H1 (cell line): ENCODE measurements at regions not wholly inside any gene's neighbourhood (a gene's known extent, or its start where the extent isn't known, plus 50 kb on each side); places are given as distances from the start of the nearest gene placed in this dataset.

Experiments used
- CTCF ChIA-PET: fragments of 300-600 bp; sonication (Branson Sonifier 250); formaldehyde crosslinking; loops from one replicate; lab custom pipeline; 2021; ENCODE audit not compliant: partially characterized antibody; lab: Charles Lee
- POLR2A ChIA-PET: fragments of 300-600 bp; sonication (Branson Sonifier 250); formaldehyde crosslinking; loops from one replicate; lab custom pipeline; 2021; ENCODE audit warnings: inconsistent platforms; ENCODE audit not compliant: partially characterized antibody; lab: Charles Lee
- DNase-seq, 2 experiments: peaks; one replicate each; pipeline versions ENCODE4 v3.0.0 to v3.0.0-alpha.2; 2010 to 2022; ENCODE audit warnings: low spot score in 2 of 2, low read depth in 1 of 2, mixed read lengths in 1 of 2
- FAIRE-seq: peaks from 2 replicates; lab custom pipeline; 2011; peaks lifted over from hg19 to GRCh38; lab: Jason Lieb, UNC
- H2AFZ ChIP-seq: 2 replicates; pipeline ENCODE4 v1.8.1; 2012; ENCODE audit warnings: low read length, inconsistent platforms
- H2AK5ac ChIP-seq: 2 replicates; pipeline ENCODE4 v1.6.1; 2013; ENCODE audit warnings: low read depth, low read length
- H2BK120ac ChIP-seq: replicated peaks from 2 replicates; pipeline ENCODE3; 2013; ENCODE audit warnings: low read depth, low read length, inconsistent platforms
- H2BK12ac ChIP-seq: 2 replicates; pipeline ENCODE4 v1.6.1; 2013; ENCODE audit warnings: low read depth, low read length
- H2BK15ac ChIP-seq: 2 replicates; pipeline ENCODE4 v1.6.1; 2013; ENCODE audit warnings: low read length
- H2BK20ac ChIP-seq: 2 replicates; pipeline ENCODE4 v1.6.1; 2013; ENCODE audit warnings: low read length
- H2BK5ac ChIP-seq: 2 replicates; pipeline ENCODE4 v1.6.1; 2013; ENCODE audit warnings: low read depth, low read length
- H3K14ac ChIP-seq: 2 replicates; pipeline ENCODE4 v1.6.1; 2013; ENCODE audit warnings: inconsistent platforms; ENCODE audit not compliant: insufficient read length
- H3K18ac ChIP-seq: 2 replicates; pipeline ENCODE4 v1.6.1; 2013; ENCODE audit warnings: low read length; ENCODE audit errors: extremely low read depth
- H3K23ac ChIP-seq: 2 replicates; pipeline ENCODE4 v1.6.1; 2013; ENCODE audit warnings: inconsistent platforms; ENCODE audit not compliant: insufficient read length
- H3K23me2 ChIP-seq: 2 replicates; pipeline ENCODE4 v1.6.1; 2013; ENCODE audit warnings: low read depth, low read length
- H3K27ac ChIP-seq: 2 replicates; pipeline ENCODE4 v1.6.1; 2011; ENCODE audit warnings: low read depth, low read length, inconsistent platforms
- H3K27me3 ChIP-seq, 4 experiments: replicated peaks in 1 of 4; 1 replicate in 1 of 4; 2 replicates in 3 of 4; pipeline versions ENCODE4 v1.6.1 to v1.8.1; 2011 to 2013; ENCODE audit warnings: low read length in 3 of 4, mild to moderate bottlenecking in 3 of 4, inconsistent platforms in 2 of 4, mixed read lengths in 2 of 4, moderate library complexity in 1 of 4; ENCODE audit not compliant: control insufficient read depth in 3 of 4, insufficient read depth in 3 of 4; ENCODE audit errors: extremely low read depth in 1 of 4
- H3K36me3 ChIP-seq, 4 experiments: 2 replicates each; pipeline versions ENCODE4 v1.6.1 to v1.8.1; 2011 to 2013; ENCODE audit warnings: mild to moderate bottlenecking in 4 of 4, low read length in 3 of 4, moderate library complexity in 2 of 4, control low read depth in 1 of 4, inconsistent platforms in 1 of 4; ENCODE audit not compliant: insufficient read depth in 4 of 4, control insufficient read depth in 2 of 4
- H3K4ac ChIP-seq: replicated peaks from 2 replicates; pipeline ENCODE3; 2013; ENCODE audit warnings: low read length, low read depth, mixed read lengths, inconsistent platforms; ENCODE audit not compliant: insufficient read length
- H3K4me1 ChIP-seq, 4 experiments: replicated peaks in 1 of 4; 1 replicate in 1 of 4; 2 replicates in 3 of 4; pipeline versions ENCODE4 v1.6.1 to v1.8.1; 2011 to 2013; ENCODE audit warnings: low read length in 3 of 4, inconsistent platforms in 2 of 4, mixed read lengths in 1 of 4; ENCODE audit not compliant: insufficient read depth in 4 of 4, control insufficient read depth in 3 of 4
- H3K4me2 ChIP-seq, 2 experiments: 2 replicates each; pipeline versions ENCODE4 v1.6.1 to v1.8.1; 2011 to 2013; ENCODE audit warnings: low read depth in 2 of 2, low read length in 2 of 2, control low read depth in 1 of 2, inconsistent platforms in 1 of 2, mild to moderate bottlenecking in 1 of 2; ENCODE audit not compliant: insufficient read depth in 1 of 2
- H3K4me3 ChIP-seq, 4 experiments: fragments of 200-600, 300-600 bp in 1 of 4; sonication (generic), shearing (Covaris generic), sonication (Bioruptor Twin) in 1 of 4; 2 replicates each; pipeline versions ENCODE4 v1.5.1 to v1.8.1; 2011 to 2016; ENCODE audit warnings: low read length in 4 of 4, low read depth in 3 of 4, control low read depth in 2 of 4, inconsistent platforms in 2 of 4, mild to moderate bottlenecking in 2 of 4, mixed read lengths in 1 of 4, moderate library complexity in 1 of 4; ENCODE audit not compliant: insufficient read depth in 2 of 4; ENCODE audit errors: extremely low read depth in 1 of 4
- H3K56ac ChIP-seq: replicated peaks from 2 replicates; pipeline ENCODE3; 2013; ENCODE audit warnings: low read depth, mild to moderate bottlenecking, mixed read lengths, low read length, inconsistent platforms; ENCODE audit not compliant: insufficient read length
- H3K79me1 ChIP-seq: 2 replicates; pipeline ENCODE4 v1.6.1; 2013; ENCODE audit warnings: low read depth, low read length, control low read depth
- H3K79me2 ChIP-seq, 2 experiments: 2 replicates each; pipeline versions ENCODE4 v1.6.1 to v1.8.1; 2012 to 2013; ENCODE audit warnings: low read length in 2 of 2, mild to moderate bottlenecking in 2 of 2, inconsistent platforms in 1 of 2; ENCODE audit not compliant: insufficient read depth in 2 of 2, control insufficient read depth in 1 of 2
- H3K9ac ChIP-seq, 4 experiments: replicated peaks in 1 of 4; 1 replicate in 1 of 4; 2 replicates in 3 of 4; pipeline versions ENCODE4 v1.6.1 to v1.8.1; 2011 to 2013; ENCODE audit warnings: low read depth in 3 of 4, low read length in 3 of 4, control low read depth in 2 of 4, mild to moderate bottlenecking in 2 of 4, moderate library complexity in 2 of 4, inconsistent platforms in 1 of 4; ENCODE audit errors: extremely low read depth in 1 of 4
- H3K9me3 ChIP-seq, 2 experiments: 2 replicates each; pipeline versions ENCODE4 v1.6.1 to v1.8.1; 2012 to 2013; ENCODE audit warnings: mild to moderate bottlenecking in 2 of 2, moderate library complexity in 2 of 2, control low read depth in 1 of 2, inconsistent platforms in 1 of 2, low read depth in 1 of 2, low read length in 1 of 2, mixed read lengths in 1 of 2; ENCODE audit not compliant: insufficient read depth in 2 of 2
- H4K20me1 ChIP-seq, 2 experiments: replicated peaks in 1 of 2; 2 replicates each; pipeline versions ENCODE3 to v1.8.1; 2011 to 2013; ENCODE audit warnings: inconsistent platforms in 2 of 2, low read length in 2 of 2, mild to moderate bottlenecking in 1 of 2; ENCODE audit not compliant: insufficient read depth in 2 of 2, control insufficient read depth in 1 of 2
- H4K5ac ChIP-seq: 2 replicates; pipeline ENCODE4 v1.6.1; 2013; ENCODE audit warnings: low read length, low read depth, mixed read lengths, inconsistent platforms; ENCODE audit not compliant: insufficient read length
- H4K8ac ChIP-seq: 2 replicates; pipeline ENCODE4 v1.8.0; 2013; ENCODE audit warnings: mild to moderate bottlenecking, moderate library complexity, low read length, inconsistent platforms; ENCODE audit not compliant: insufficient read depth; ENCODE audit errors: extremely low read depth
- H4K91ac ChIP-seq: replicated peaks from 2 replicates; pipeline ENCODE3; 2013; ENCODE audit warnings: low read length, mixed read lengths, inconsistent platforms; ENCODE audit not compliant: insufficient read length
- WGBS, 2 experiments: shearing (Covaris generic) in 1 of 2; methylation state at CpG; one replicate each; pipeline versions ENCODE4 v1.1.6 to v1.1.7; 2013 to 2015; ENCODE audit warnings: low lambda C conversion rate in 2 of 2, mixed read lengths in 2 of 2, inconsistent platforms in 1 of 2, low coverage in 1 of 2, missing lambda C conversion rate in 1 of 2; ENCODE audit not compliant: insufficient replicate concordance in 2 of 2, insufficient coverage in 1 of 2, insufficient read length in 1 of 2; ENCODE audit errors: extremely low coverage in 1 of 2, missing lambda C conversion rate in 1 of 2; 5-methylcytosine and 5-hydroxymethylcytosine counted together
- TF ChIP-seq, protein P1 (sequence below): fragments of 300-600 bp; sonication (generic); IDR thresholded peaks from 2 replicates; pipeline ENCODE4 v1.7.1; 2012; ENCODE audit warnings: low read length, moderate library complexity, mild to moderate bottlenecking, inconsistent platforms; ENCODE audit not compliant: insufficient replicate concordance

DNA sequence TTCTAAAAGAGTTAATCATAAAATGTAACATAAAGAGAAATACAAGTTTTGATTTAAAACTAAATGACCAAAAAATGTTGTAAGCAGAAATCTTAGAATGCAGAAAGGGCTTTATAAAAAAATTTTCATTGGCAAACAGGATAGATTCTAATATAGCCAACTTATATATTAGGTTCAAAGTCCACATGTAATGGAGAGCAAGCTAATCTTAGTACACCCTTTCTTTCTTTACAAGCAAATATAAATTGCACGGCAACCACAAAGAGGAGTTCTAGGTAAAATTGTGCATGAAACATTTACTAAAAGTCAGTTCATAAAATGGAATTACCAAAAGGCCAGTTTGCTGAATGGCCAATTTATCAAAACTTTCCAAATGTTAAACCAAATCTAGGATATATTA, 130.6 kb downstream of the NOL4 start:
- Histone ChIP-seq H3K79me1 (no peaks in the 10 kb centered on the region), H3K4me1 (no peaks in the 10 kb centered on the region), H3K79me2 (no peaks in the 10 kb centered on the region), H2BK20ac (no peak overlapping the region), H4K8ac (no peak overlapping the region), H3K23me2 (no peaks in the 10 kb centered on the region), H4K5ac (no peak overlapping the region), H3K4me2 (no peak overlapping the region), H3K9me3 (no peaks in the 10 kb centered on the region), H2BK5ac (no peak overlapping the region), H2BK120ac (no peak overlapping the region), H2AFZ (no peak overlapping the region), H3K27me3 (no peaks in the 10 kb centered on the region), H3K18ac (no peak overlapping the region), H4K20me1 (no peaks in the 10 kb centered on the region), H2AK5ac (no peak overlapping the region), H3K9ac (no peak overlapping the region), H3K36me3 (no peaks in the 10 kb centered on the region), H2BK15ac (no peak overlapping the region), H3K4me3 (no peak overlapping the region), H3K27ac (no peak overlapping the region), H3K4ac (no peak overlapping the region), H4K91ac (no peak overlapping the region), H3K14ac (no peak overlapping the region), H3K23ac (no peak overlapping the region), H3K56ac (no peak overlapping the region), H2BK12ac (no peak overlapping the region)
- POLR2A ChIA-PET = no interaction called here
- CTCF ChIA-PET = no interaction called here
- 78% methylated on average over 1 of the region's 1 CpG; no CpG with 5 or more reads in 1 of the 2 experiments for WGBS, 2 experiments
- FAIRE-seq (no peak), DNase-seq (no peak)
- TF ChIP-seq, protein P1, sequence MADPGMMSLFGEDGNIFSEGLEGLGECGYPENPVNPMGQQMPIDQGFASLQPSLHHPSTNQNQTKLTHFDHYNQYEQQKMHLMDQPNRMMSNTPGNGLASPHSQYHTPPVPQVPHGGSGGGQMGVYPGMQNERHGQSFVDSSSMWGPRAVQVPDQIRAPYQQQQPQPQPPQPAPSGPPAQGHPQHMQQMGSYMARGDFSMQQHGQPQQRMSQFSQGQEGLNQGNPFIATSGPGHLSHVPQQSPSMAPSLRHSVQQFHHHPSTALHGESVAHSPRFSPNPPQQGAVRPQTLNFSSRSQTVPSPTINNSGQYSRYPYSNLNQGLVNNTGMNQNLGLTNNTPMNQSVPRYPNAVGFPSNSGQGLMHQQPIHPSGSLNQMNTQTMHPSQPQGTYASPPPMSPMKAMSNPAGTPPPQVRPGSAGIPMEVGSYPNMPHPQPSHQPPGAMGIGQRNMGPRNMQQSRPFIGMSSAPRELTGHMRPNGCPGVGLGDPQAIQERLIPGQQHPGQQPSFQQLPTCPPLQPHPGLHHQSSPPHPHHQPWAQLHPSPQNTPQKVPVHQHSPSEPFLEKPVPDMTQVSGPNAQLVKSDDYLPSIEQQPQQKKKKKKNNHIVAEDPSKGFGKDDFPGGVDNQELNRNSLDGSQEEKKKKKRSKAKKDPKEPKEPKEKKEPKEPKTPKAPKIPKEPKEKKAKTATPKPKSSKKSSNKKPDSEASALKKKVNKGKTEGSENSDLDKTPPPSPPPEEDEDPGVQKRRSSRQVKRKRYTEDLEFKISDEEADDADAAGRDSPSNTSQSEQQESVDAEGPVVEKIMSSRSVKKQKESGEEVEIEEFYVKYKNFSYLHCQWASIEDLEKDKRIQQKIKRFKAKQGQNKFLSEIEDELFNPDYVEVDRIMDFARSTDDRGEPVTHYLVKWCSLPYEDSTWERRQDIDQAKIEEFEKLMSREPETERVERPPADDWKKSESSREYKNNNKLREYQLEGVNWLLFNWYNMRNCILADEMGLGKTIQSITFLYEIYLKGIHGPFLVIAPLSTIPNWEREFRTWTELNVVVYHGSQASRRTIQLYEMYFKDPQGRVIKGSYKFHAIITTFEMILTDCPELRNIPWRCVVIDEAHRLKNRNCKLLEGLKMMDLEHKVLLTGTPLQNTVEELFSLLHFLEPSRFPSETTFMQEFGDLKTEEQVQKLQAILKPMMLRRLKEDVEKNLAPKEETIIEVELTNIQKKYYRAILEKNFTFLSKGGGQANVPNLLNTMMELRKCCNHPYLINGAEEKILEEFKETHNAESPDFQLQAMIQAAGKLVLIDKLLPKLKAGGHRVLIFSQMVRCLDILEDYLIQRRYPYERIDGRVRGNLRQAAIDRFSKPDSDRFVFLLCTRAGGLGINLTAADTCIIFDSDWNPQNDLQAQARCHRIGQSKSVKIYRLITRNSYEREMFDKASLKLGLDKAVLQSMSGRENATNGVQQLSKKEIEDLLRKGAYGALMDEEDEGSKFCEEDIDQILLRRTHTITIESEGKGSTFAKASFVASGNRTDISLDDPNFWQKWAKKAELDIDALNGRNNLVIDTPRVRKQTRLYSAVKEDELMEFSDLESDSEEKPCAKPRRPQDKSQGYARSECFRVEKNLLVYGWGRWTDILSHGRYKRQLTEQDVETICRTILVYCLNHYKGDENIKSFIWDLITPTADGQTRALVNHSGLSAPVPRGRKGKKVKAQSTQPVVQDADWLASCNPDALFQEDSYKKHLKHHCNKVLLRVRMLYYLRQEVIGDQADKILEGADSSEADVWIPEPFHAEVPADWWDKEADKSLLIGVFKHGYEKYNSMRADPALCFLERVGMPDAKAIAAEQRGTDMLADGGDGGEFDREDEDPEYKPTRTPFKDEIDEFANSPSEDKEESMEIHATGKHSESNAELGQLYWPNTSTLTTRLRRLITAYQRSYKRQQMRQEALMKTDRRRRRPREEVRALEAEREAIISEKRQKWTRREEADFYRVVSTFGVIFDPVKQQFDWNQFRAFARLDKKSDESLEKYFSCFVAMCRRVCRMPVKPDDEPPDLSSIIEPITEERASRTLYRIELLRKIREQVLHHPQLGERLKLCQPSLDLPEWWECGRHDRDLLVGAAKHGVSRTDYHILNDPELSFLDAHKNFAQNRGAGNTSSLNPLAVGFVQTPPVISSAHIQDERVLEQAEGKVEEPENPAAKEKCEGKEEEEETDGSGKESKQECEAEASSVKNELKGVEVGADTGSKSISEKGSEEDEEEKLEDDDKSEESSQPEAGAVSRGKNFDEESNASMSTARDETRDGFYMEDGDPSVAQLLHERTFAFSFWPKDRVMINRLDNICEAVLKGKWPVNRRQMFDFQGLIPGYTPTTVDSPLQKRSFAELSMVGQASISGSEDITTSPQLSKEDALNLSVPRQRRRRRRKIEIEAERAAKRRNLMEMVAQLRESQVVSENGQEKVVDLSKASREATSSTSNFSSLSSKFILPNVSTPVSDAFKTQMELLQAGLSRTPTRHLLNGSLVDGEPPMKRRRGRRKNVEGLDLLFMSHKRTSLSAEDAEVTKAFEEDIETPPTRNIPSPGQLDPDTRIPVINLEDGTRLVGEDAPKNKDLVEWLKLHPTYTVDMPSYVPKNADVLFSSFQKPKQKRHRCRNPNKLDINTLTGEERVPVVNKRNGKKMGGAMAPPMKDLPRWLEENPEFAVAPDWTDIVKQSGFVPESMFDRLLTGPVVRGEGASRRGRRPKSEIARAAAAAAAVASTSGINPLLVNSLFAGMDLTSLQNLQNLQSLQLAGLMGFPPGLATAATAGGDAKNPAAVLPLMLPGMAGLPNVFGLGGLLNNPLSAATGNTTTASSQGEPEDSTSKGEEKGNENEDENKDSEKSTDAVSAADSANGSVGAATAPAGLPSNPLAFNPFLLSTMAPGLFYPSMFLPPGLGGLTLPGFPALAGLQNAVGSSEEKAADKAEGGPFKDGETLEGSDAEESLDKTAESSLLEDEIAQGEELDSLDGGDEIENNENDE = no peak
